HG03460 (cell line): ENCODE measurements at regions not wholly inside any gene's neighbourhood (a gene's known extent, or its start where the extent isn't known, plus 50 kb on each side); places are given as distances from the start of the nearest gene placed in this dataset.
"Not testable (repeated sequence)": the region's sequence is repeated elsewhere in the genome, so short reads cannot be mapped to it uniquely, and the experiment has no call there.

Experiments used
- ATAC-seq: cut with Tn5 transposase; IDR thresholded peaks from one replicate; pipeline ENCODE4 v1.9.1; 2021; ENCODE audit not compliant: unreplicated experiment

DNA sequence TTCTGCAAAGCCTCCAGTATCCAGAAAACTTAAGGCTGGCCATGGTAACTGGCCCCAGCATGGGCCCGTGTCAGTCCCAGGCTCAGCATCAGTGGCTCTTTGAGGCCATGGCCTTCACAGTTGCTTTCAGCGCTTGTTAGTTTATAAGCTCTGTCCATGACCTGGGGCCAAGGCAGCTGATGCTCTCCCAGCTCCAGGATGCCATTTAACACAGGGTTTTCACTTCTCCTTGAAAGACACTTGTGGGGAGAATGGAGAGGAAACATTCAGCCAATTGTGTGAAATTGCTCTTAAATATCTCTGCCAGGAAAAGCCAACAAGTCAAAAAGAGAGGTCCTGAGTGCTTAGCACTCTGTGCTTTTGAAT lies 321.3 kb downstream of the FOXO1 start:
- no peak for ATAC-seq

DNA sequence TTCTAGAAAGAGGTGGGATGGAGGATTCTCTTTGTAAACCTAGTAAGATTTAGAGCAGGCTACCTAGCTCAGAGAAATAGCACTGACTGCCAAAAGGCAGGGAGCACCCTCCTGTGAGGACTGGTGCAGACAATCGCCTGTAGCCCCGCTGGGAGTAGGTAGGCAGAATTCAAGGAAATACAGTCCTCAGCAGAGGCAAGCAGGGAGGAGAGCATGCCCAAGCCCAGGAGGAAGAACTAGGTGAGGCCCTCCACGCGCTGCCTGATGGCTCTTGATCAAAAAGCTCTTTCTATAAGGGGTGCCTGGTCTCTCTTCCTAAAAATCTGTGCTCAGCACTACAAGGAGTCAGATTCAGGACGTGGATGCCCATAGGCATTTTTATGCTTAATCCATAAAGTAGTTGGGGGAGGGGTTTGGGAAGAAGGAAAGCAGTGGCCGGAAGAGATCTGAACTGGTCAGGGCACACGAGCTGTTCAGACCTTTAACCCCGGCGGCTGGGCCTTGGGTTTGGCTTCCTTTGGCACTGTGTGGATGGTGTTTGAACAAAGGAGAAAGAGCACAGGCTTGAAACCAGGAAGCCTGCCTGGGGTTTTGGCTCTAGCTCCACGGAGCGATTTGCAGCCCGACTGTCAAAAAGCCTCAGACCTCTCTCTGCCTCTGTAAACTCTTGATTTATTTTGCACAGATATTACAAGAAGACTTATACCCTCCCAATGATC lies 320.6 kb downstream of the FOXO1 start:
- no peak for ATAC-seq

DNA sequence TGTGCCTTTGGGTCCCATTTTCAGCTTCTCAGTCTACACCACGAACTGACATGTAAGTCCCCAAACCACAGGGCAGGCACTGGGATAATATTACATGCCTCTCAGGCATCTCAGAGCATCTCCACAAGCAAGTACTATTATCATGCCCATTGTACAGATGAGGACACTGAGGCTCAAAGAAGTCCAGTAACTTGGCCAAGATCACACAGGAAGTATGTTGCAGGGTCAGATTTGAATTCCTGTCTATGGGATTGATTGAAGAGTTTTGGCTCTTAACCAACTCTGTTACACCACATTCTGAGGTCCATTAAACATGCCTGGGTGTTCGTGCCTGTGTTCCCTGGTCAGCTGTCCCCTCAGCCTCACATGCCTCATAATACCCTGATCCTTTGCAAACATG lies 319.8 kb downstream of the FOXO1 start:
- no peak for ATAC-seq

DNA sequence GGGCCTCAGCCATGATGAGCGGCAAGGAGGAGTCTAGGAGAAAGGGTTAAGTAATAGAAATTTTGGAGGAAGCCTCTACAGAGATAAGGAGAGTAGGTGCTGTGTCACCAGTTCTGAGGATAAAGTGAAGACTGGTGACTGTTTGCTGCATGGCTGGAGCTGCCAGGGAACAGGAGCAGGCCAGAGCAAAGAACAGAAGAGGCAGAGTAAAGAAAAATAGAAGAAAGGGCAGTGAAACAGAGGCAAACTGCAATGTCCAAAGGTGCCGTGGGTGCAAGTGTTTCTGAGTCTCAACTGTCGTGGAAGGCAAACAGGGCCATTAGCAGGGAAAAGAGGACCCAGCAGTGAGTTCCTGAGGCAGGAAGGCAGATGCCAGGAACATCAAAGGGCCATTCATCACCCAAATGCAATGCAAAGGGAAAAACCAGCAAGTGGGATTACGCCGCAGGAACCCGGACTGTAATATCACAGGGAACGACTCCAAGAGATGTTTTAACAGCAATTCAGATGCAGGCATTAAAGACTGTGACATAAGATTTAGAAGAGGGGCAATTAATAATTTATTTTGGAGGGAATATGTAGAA lies 318.3 kb downstream of the FOXO1 start:
- no peak for ATAC-seq

DNA sequence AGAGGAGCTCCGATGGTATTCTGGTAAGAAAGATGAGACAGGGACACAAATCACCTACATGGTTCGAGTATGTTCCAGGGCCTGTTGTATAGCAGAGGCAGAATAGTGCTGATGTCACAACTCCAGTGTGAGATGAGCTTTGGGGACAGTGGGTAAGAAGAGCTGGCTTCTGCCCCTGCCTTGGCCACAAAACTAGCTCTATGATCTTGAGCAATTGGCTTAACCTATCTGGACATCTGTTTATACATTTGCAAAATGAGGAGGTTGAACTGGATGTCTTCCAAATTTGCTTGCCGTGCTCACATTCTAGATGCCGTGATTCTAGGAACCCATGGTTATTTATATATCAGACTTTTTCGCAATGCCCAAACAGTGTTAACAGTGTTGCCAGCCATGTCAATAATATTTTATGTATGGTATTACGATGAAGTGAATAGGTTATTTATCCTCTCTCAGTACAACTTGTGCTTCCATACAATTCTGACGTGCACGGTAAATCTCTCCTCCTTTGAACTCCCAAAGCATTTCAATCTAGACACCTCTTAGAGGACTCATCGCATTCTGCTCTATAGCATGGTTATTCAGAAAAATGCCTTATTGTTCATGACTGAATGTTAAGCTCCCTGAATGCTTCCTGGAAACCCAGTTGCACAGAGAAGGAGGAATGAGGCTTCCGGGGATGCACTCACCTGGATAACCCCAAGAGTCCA lies 316.0 kb downstream of the FOXO1 start:
- no peak for ATAC-seq

DNA sequence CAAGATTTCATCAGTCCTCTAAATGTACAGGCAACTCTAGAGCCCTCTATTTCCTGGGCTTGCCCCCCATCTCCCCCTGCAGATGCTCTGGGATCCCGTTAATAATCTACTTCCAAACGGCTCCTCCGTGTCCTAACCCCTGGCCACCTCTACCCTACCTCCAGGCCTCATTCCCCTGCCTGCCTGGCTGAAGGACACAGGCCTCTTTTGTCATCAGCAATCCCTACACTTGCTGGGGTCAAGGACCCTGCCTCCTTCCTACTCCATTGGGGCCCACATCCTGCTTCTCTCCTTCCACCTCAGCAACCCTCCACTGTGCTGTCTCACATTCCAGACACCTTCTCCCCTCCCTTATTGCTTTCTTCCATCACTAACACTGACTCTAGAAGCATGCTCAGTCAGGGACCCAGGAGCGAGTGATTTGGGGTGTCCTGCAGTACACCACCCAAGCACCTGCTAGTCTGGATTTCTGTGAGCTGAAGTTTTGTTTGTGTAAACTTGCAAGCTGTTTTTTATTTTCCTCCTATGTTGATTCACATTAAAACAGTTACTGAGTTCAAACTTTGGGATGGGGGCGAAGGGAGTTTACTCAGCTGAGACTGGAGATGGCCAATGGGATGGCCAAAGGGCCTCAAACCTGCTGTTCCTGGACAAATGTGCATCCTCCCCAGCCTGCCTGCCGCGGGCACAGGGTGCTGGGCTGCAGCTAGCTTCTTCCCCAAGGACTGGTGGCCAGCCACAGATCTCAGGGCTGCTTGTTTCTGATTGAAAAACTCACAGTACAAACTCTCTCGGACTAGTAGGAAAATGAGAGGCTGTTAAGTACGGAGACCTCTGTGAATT lies 314.7 kb downstream of the FOXO1 start:
- ATAC-seq = no peak

DNA sequence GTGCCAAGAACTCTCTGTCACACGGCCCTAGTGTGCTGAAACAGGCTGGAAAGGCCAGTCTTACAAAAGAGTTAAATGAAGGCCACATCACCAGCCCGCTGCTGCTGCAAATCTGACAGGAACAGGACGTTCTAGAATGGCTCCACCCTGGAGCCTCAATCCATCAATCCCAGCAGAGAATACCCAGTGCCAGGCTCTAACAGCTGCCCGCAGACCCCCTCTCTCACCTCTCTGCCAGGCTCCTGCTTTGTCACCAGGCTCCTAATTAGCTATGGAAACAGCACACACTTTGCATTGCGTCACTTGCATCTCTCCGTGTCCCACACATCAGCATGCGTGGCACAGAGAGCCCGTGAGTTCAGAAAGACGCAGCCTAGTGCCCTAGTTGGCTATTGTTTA lies 314.1 kb downstream of the FOXO1 start:
- ATAC-seq = no peak

DNA sequence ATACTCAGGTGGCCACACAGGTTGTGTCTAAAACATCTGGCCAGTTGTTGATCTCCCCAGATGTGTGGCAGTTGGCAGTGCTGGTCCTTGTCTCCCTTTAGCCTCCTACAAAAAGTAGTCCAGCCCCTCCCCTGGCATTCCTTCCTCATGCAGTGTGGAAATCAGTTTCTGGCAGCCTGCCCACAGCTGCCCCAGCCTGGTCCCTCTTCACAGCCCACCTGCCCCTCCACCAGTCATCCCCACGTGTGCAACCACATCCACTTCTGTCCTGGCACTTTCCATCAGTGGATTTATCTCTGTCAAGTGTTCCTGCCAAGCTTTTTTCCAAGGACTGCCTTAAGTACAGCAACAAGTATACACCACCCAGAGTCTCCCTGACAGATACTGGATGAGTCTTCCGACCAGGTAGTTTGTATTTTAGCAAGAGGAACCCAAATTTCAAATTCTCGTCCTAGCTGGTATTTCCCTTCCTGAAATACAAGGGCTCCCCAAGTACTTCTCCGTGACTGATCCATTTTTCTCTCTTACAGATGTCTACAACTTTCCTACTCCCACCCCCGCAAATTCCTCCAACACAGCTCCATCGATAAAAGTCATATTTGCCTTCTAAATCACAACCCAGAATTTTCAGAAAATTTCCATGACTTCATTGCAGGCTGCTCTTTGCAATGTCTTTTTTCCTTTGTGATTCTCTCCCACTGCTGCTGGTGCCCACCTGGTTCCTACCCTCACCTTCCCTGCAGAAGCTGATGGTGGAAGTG lies 313.5 kb downstream of the FOXO1 start:
- no peak for ATAC-seq

DNA sequence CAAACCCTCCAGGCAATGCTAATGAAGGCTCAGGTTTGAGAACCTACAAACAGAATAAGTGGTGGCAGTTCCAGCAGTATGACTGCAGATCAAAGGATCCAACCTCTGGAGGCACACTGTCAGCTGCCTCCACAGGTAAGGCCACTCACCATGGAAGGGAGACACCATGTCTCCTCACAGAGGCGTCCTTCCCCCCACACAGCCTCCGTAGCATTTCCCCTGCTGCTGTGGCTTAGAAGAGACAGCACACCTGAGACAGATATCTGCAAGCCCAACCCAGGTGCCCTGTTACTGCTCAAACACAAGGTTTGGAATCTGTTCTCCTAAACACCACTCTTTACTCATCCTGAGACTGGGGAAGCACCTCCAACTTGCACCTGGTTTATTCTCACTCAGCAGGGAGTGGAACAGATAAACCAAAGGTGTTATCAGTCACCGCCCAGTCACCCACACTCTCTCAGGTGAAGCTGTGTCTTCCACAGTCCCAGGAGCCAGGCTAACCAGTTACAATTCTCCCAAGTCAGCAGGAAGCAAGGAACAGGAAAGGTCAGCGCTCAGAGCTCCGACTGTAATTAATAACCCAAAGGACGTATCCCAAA lies 311.2 kb downstream of the FOXO1 start:
- no peak for ATAC-seq

DNA sequence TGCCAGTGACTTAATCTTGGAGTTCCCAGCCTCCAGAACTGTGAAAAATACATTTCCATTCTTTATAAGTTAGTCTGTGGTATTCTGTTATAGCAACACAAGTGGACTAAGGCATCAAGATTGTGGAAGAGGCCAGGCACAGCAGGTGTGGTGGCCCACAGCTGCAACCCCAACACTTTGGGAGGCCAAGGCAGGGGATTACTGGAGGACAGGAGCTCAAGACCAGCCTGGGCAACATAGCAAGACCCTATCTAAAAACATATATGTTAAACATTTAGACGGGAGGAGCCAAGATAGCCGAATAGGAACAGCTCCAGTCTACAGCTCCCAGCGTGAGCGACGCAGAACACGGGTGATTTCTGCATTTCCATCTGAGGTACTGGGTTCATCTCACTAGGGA lies 310.4 kb downstream of the FOXO1 start:
- no peak for ATAC-seq

DNA sequence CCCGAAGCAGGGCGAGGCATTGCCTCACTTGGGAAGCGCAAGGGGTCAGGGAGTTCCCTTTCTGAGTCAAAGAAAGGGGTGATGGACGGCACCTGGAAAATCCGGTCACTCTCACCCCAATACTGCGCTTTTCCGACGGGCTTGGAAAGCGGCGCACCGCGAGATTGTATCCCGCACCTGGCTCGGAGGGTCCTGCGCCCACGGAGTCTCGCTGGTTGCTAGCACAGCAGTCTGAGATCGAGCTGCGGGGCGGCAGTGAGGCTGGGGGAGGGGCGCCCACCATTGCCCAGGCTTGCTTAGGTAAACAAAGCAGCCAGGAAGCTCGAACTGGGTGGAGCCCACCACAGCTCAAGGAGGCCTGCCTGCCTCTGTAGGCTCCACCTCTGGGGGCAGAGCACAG lies 310.0 kb downstream of the FOXO1 start:
- not testable (repeated sequence) for ATAC-seq

DNA sequence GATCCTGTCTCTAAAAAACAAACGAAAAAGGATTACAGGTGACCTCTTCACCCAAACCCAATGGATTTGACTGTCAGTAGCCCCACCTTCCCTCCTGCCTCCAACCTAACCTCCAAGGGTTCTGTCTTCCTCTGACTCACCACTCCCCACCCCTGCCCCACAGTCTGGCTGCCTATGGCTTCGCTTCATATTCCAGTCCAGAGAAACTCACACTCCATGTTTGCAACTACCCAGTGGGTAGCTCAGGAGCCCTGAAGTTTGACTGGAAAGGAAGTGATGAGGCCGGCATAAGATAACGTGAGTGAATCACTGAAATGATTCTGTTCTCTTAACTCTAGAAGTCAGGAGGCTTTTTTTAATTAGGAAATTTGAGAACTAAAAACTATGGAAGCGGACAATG lies 303.9 kb downstream of the FOXO1 start:
- ATAC-seq = no peak

DNA sequence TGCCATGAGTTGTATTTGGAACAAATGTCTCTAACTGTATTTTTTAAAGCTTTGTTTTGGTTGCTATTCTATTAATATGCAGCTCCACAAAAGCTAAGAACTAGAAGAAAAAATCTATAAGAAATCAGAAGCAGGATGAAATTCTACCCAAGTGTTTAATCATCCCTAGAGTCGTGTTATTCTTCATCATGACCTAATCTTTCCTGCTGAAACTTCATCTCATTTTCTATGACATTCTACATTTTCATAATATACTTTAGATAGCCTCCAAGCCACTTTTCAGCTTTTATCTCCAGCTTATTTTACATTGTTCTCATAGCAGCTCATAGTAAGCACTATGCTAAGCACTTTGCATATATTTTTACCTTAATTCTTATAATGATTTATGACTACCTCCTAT lies 302.8 kb downstream of the FOXO1 start:
- no peak for ATAC-seq

DNA sequence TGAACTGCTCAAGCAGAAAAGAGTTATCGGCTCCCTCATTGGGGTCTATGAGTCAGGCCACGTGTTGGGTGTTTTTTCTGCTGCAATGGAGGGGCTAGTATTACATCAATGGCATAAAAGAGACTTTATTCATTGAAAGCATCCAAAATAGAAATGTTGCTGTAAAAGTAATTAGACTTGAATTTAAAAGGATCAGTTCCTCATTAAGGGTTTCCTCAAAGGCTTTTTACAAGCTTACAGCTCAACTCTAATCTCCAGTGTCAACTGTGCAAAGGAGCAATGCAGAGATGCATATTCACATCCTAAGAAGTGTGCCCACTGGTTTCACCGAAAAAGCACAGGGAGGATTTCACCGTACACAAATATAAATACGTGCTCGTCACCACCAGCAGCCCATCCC lies 300.3 kb downstream of the FOXO1 start:
- no peak for ATAC-seq

DNA sequence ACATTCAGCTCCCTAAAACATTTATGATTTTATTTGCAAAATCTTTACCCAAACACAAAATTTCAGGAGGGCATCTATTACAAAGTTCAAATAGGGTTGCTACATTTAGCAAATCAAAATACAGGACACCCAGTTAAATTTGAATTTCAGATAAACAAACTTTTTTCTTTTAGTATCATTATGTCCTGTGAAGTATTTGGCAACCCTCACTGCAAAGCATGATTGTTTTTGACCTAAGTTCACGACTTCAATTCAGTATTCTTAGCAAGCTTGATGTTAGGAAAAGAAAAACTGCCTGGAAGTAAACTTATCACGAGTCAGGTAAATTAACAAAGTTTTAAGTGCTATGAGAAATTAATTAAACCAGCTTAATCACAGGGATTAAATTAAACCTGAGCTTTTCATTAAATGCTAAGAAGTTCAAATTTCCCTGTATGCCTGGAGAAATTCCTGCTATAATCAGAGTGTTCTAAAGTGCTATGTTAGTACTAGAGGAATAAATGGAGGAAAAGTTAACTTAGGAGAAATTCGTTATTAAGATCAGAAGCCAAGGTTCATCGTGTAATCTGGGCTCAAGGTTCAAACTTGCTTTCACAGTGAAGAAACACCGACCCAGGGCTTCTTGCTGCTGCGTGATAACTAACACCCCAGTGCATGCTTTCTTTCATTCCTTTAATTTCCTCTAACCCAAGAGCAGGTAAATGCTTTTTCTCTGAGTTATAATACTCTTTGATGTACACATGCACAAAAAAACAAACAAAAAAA lies 298.1 kb downstream of the FOXO1 start:
- no peak for ATAC-seq

DNA sequence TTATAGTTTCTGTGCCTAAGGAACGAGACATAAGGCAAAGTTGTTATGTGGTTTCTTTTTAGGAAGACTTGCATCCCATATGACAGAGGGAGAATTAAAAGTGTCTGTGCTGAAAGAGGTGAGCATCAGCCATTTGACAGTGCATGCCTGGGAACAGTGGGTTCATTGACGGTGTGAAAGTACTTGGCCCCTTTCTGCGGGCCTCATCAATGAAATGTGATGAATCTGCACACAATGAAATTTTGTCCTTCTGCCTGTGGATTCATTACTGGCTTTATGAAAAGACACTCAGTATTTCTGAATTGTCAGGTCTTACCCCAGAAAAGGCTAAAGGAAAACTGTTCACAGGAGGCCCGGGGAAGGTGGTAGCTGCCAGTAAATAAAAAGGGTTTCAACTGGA lies 295.8 kb downstream of the FOXO1 start:
- no peak for ATAC-seq

DNA sequence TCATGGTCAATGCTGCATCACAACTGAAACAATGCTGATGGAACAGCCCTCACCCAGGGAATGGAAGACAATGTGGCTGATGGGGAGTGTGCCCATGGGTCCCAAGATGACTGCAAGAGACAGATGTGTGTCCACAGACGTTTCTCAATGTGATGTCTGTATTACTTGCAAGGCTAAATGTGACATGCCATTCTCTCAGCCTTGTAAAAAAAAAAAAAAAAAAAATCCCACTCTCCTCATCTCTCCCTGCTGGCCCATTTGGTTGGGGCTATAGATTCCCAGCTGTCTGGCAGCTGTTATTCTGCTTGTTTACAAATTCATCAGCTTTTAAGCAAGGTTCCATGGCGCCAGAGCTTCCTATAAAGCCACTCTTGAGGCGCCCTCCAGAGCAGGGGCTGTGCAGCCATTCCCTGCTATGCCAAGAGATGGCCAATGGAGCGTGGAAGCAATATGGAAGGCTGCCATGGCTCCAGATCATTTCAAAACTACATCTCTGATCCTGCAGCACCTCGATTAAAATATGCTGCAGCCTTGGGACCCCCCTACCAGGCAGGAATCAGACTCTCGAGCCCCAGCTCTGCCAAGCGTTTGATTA lies 294.8 kb downstream of the FOXO1 start:
- ATAC-seq = no peak

DNA sequence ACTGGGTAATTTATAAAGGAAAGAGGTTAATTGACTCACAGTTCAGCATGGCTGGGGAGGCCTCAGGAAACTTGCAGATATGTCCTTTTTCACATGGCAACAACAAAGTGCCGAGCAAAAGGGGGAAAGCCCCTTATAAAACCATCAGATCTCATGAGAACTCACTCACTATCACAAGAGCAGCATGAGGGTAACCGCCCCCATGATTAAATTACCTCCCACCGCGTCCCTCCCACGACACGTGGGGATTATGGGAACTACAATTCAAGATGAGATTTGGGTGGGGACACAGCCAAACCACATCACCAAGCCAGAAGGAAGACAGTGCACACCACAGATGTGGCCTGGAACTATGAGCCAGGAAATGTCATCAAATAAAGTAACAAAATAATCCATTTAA lies 292.8 kb downstream of the FOXO1 start:
- not testable (repeated sequence) for ATAC-seq

DNA sequence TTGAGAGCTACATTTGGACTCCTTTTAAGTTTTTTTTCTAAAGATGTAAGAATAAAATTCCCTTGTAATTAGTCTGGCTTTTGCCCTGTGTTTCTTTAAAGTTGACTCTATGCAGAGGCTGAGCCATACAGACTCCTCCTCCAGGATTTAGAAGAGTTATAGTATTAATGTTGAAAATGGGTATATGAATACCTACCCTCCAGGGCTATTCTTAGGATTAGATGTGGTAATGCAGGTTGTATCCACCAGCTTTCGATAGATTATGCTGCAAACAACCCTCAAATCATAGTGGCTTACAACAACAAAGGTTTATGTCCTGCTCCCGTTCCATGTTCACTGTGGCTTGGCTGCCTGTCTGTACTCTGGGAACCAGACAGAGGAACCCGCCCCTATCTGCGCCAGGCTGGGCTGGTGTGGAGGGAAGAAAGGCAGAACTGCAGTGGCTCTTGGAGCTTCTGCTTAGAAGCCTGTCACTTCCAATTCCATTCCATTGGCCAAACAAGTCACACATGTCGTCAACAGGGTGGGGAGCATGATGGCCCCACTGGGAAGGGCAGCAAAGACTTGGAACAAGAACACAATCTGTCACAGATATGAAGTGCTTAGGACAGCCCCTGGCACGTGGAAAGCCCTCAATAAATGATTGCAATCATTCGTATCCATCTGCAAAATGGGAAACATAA lies 290.8 kb downstream of the FOXO1 start:
- no peak for ATAC-seq
